ENCODE measurements at regions not wholly inside any gene's neighbourhood (a gene's known extent, or its start where the extent isn't known, plus 50 kb on each side); places are given as distances from the start of the nearest gene placed in this dataset.

GRCh38 chr6:17036065-17036393 lies 65.8 kb upstream of the STMND1 start:
- H3K4me3 ChIP-seq (ENCODE audit: low read depth, low read length), result no peak overlapping the region
- no peak for DNase-seq (ENCODE audit: low read depth)
- TF ChIP-seq CTCF (IDR thresholded peaks at IDR 0.05; ENCODE audit: insufficient read depth, low read length), result no peak

GRCh38 chr6:17035257-17036064 lies 66.4 kb upstream of the STMND1 start:
- peak; percentile 13 for DNase-seq (ENCODE audit: low read depth)
- no peak overlapping the region for H3K4me3 ChIP-seq (ENCODE audit: low read depth, low read length)
- TF ChIP-seq CTCF (IDR thresholded peaks at IDR 0.05; ENCODE audit: insufficient read depth, low read length), result no peak

- H3K4me3 ChIP-seq (ENCODE audit: low read depth, low read length), result peak overlapping the region; percentile 54
- no peak for DNase-seq (ENCODE audit: low read depth)
- no peak for TF ChIP-seq CTCF (IDR thresholded peaks at IDR 0.05; ENCODE audit: insufficient read depth, low read length)
These were observed 68.1 kb upstream of the STMND1 start for GRCh38 chr6:17033746-17034145.

- peak overlapping the region; percentile 54 for H3K4me3 ChIP-seq (ENCODE audit: low read depth, low read length)
- peak; percentile 96 for DNase-seq (ENCODE audit: low read depth)
- no peak for TF ChIP-seq CTCF (IDR thresholded peaks at IDR 0.05; ENCODE audit: insufficient read depth, low read length)
These were observed 68.7 kb upstream of the STMND1 start for GRCh38 chr6:17032988-17033634.

- no peak for DNase-seq (ENCODE audit: low read depth)
These were observed 69.3 kb upstream of the STMND1 start for GRCh38 chr6:17032590-17032987.

GRCh38 chr6:17031961-17032360 lies 69.9 kb upstream of the STMND1 start:
- TF ChIP-seq CTCF (IDR thresholded peaks at IDR 0.05; ENCODE audit: insufficient read depth, low read length), result no peak
- no peak overlapping the region for H3K4me3 ChIP-seq (ENCODE audit: low read depth, low read length)
- DNase-seq (ENCODE audit: low read depth), result no peak

More at GRCh38 chr6:17032590-17032987, 69.3 kb upstream of the STMND1 start:
- no peak for TF ChIP-seq CTCF (IDR thresholded peaks at IDR 0.05; ENCODE audit: insufficient read depth, low read length)
- peak overlapping the region; percentile 28 for H3K4me3 ChIP-seq (ENCODE audit: low read depth, low read length)
